DMS 273 (cell line): ENCODE measurements at regions not wholly inside any gene's neighbourhood (a gene's known extent, or its start where the extent isn't known, plus 50 kb on each side); places are given as distances from the start of the nearest gene placed in this dataset.
"Not testable (repeated sequence)": the region's sequence is repeated elsewhere in the genome, so short reads cannot be mapped to it uniquely, and the experiment has no call there.

Experiments
- DNase-seq: peaks from one replicate; lab custom pipeline; 2025; ENCODE audit not compliant: unreplicated experiment; lab: John Stamatoyannopoulos, UW

- not testable (repeated sequence) for DNase-seq
Observed at GRCh38 chr1:120240181-120240580, 63.9 kb upstream of the SEC22B start.

- DNase-seq = not testable (repeated sequence)
Observed at GRCh38 chr1:120239351-120239750, 63.0 kb upstream of the SEC22B start.

GRCh38 chr1:120238867-120239266, 62.5 kb upstream of the SEC22B start:
- DNase-seq = not testable (repeated sequence)

- not testable (repeated sequence) for DNase-seq
Observed at GRCh38 chr1:120233661-120234018, 57.3 kb upstream of the SEC22B start.

GRCh38 chr1:120232834-120233660, 56.7 kb upstream of the SEC22B start:
- DNase-seq = not testable (repeated sequence)

GRCh38 chr1:120229835-120230234, 53.5 kb upstream of the SEC22B start:
- not testable (repeated sequence) for DNase-seq
